NCI-H446 treated with DMSO at 0.1 percent for 48 hours (cell line): ENCODE measurements at regions not wholly inside any gene's neighbourhood (a gene's known extent, or its start where the extent isn't known, plus 50 kb on each side); places are given as distances from the start of the nearest gene placed in this dataset.

Experiments used
- DNase-seq: peaks from one replicate; lab custom pipeline; 2025; lab: John Stamatoyannopoulos, UW

DNA sequence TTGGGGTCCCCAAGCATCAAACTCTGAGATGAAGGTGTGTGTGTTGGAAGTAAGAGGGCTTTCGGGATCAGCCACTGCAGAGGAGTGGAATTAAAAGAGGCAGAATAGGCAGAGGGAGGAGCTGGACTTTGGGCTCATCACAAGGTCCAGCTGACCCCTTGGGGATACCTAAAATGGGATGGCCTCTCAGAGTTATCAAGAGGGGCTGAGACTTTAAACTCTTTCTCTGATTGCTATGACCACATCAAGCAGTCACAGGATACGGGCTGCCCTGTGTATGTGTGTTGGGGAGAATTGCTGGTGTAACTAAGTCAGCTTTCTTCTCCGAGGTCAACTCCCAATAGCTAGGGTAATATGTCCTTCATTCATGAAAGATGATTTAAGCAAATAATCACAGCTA, 127.7 kb upstream of the SLC14A2 start:
- DNase-seq: no peak

DNA sequence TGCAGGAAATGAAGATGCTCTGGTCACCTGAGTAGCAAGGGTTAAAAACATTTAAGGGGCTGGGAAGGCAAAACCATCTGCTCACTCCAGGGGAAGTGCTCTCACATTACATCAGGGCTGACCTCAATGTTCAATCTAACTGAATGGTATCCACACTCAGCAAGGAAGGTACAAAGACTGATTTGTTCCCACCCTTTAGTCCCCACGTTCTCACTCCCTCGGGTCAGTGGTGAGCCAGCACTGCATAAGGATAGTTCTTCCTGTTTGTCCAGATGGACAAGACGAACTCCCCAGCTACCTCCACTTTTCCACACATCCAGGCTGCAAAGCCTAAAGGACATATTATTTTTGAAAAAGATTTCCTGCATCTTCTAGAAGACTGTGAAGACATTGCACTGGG, 126.6 kb upstream of the SLC14A2 start:
- no peak for DNase-seq

DNA sequence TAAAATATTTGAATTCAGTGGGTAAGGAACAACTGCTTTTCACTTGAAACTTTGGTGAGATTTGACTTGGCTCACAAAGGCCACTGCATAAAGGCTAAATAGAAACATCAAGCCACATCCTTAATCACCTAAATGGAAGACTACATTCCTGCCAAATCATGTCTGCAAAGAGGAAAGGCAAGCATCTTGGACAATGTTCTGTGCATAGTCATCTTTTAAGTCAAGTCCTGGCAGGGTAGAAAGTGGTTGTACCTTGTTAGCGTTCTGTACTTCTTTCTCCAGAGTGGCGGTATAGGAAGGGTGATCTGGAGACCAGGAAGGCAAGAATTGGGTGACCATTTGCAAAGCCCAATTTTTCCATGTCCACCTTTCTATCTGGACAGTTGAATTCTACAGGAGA, 121.4 kb upstream of the SLC14A2 start:
- no peak for DNase-seq

DNA sequence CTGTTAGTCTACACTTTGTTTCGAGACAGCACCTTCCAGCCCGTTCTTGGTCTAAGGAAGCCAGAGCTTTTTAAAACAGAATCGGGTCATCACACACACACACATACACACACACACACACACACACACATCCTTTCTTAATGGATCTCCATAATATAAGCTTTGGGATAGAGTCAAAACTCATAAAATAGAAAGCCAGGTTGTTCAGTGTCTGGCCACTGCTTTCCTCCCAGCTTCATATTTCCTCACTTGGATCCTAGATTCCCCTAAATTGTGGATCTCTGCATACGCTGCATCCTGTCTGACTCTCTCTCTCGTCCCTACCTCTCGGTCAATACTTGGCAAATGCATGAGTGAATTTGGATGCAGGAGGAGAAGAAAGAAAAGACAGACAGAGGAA, 120.5 kb upstream of the SLC14A2 start:
- no peak for DNase-seq

DNA sequence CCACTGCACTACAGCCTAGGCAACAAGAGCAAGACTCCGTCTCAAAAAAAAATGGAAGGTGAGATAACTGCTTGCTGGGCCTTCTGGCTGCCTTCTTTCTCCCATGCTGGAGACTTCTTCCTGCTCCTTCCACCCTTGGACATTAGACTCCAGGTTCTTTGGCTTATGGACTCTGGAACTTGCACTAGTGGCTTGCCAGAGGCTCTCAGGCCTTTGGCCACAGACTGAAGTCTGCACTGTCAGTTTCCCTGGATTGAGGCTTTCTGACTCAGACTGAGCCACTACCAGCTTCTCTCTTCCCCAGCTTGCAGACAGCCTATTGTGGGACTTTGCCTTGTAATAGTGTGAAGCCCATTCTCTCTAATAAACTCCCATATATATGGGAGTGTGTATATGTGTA, 118.5 kb upstream of the SLC14A2 start:
- DNase-seq: no peak

DNA sequence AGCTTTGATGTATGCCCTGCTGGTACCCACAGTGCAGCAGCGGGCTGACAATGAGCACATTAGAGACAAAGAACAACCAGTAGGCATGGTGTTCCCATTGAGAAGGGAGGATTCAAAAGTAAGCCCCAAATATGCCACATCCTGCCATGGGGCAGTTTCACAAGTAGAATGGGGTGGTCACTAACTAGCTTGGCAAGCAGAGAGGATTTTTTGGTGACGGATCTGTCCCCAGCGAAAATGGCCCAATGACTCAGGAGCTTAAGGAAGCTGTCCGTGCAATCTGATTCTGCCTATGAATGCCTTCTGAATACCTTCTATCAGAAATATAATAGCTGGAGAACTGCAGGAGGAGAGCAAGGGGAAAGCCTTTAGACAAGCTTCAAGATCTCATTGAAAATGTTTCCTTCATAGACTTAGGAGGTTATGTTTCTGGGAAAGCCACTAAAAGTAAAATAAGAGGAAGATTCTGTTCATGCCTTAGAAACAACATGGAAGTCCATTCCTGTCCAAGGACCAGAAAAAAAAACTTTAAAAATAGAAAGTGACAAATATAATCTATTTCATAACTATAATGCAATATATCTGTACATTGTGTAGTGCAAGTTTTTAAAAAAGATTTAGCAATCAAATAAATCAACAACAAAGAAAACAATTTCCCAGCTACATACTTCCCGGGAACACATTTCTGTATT, 117.5 kb upstream of the SLC14A2 start:
- DNase-seq: no peak

DNA sequence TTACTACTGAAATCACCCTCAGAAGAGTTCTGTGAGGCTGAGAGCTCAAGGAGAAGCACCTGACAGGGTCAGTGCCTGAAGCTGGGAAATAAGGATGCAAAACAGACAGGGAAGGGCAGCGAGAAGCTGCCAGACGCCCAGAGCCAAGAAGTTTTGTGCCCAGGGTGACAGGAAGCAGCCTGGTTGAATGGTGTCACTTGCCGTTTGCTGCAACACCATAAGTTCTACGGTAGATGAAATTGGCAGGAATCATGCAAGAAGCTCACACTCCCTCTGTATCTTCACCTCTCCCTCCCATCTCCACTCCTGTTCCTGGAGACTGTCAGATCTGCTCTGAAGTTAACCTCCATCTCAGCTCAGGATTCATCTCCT, 117.0 kb upstream of the SLC14A2 start:
- no peak for DNase-seq

DNA sequence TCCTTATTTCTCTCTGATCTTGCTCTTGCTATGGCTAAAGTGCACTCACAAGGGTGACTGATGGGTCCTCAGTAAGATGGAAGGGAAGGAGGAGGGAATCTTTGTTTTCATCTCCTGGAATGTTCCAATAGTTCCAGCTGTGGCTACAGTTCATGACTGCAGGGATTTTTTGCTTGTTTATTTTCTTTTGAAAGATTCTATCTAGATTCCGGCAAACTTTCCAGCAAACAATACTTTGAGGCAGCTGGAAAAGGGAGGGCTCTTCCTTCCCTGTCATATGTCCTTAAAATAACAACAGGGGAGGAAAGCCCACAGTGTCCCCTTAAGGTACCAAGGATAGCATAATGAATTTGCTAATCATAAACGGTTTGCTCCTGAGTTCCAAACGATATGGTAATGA, 111.3 kb upstream of the SLC14A2 start:
- DNase-seq: no peak

DNA sequence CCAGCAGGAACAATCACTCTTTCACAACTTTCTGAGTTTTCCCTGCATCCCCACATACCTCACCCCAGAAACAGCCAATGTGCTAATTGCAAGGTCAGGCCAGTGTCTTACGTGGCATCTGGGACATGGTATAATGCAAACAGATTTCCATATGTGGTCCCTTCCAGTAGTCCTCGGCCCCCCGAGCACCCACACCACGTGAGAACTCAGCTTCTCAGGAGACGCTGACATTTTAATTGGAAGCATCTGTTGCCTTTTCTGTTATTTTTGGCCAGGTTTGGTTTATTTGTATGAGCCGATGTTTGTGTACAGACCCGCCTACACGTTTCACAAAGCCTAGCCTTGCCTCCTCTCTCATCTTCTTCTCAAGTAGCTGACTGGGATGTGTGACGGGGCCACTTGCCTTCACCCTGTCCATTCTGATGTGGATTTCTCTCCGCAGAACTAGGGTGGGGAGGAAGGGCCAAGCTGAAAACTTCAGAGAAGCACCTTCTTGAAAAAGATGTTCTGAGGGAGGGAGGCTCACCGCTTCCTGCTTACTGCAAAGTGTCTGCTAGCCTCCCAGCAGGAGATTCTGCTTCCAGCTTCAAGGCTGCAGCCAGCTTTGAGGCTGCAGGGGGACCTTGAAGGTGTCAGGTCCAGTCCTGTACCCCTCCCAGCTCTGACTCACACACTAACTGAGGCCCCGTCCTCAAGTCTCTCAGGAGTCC, 109.6 kb upstream of the SLC14A2 start:
- no peak for DNase-seq

DNA sequence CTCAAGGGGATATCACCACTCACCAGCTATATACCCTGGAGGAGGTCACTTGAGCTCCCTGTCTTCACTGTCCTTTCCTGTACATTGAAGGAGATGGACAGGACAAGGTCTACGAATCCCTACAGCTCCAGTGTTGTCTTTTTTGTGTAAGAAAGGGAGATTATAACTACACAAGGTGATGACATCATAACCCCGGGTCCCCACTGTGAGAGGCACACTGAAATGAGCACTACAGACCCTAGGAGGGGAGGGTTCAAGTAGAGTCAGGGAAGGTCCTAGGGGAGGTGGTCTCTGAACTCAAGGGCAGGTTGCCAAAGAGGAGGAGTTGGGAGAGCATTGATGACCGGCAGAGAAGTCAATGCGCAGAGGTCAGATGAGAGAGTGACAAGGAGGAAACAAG, 108.3 kb upstream of the SLC14A2 start:
- no peak for DNase-seq

DNA sequence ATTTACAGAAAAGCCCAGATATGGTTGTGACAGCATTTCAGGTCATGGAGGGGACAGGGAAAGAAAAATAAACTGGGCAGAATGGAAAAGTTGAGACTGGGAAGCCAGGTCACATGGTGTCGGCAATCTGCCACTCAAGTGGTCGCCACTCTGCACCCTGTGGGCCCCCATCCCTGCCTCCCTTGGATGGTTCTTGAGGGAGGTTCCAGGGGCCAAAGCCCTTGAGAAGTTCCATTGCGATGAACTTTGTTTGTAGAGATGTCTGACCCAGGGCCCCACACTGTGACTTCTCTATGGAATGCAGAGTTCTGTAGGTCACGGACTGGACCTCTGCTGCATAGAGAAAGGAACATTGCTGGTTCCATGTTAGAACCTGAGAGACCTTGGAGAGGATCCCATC, 105.7 kb upstream of the SLC14A2 start:
- no peak for DNase-seq

DNA sequence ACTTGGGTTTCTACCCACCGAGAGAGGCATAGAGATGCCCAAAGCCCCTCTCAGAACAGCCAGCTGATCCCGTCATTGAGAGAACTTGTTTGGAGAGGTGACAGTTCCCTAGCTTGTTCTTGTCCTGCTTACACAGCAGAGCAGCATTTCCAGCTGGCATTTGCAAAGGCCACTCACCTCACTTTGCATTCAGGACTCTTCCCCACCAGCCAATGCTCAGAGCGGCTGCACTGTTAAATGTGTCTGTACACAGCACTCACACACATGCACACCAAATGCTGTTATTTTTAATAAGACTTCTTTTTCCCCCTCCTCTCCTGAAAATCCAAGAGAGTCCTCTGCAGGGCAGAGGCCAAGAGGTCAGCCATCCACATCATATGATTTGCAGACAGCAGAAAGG, 104.6 kb upstream of the SLC14A2 start:
- no peak for DNase-seq

DNA sequence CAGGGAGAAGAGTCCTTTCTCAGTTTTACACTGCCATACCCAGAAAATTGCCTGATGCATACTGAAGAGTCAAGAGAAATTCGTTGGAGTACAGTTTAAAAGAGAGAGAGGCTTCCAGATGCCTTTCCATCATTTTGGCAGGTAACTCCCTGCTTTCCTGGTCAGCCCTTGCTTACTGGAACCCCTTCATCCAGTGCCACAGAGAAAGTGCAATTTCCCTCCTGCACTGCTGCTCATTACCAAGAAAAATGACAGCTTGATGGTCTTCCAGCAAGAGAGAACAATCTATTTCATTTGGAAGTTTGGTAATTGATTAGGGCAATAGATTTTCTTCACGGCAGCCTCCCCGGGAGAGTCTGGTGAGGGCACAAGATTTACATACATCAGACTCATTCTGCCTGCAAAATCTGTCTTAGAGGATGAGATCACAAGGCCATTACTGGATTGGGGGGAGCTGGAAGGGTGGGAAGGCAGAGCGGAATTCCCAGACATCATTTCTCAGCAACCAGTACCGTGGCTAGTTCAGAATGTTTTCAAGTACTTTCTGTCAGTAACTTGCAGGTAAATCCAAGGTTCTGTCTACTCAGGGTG, 102.8 kb upstream of the SLC14A2 start:
- no peak for DNase-seq

DNA sequence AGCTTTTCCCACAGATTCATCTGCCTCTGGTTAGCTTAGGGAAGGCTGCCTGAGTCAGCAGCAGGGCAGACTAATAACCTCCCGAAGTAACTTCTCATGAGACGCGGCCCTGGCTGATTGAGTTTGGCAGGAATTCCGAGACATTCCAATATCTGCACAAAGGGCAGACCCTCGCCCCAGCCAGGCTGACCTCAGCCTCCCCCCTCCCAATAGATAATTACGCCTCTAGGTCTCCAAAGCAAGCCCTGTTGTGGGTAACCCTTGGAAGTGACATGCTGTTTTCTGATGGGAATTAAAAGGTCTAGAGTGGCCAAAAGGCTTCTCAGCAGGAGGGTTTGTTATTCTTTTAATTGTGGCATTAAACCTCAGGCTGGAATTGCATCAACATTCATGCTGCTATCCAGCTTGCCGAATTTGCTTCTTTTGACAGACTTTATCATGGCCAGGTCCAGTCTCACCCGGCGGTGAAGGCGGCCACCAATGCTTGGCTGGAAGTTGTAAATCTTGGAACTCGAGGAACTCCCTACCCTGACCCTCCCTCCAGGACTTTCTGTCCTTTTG, 98.0 kb upstream of the SLC14A2 start:
- DNase-seq: no peak

DNA sequence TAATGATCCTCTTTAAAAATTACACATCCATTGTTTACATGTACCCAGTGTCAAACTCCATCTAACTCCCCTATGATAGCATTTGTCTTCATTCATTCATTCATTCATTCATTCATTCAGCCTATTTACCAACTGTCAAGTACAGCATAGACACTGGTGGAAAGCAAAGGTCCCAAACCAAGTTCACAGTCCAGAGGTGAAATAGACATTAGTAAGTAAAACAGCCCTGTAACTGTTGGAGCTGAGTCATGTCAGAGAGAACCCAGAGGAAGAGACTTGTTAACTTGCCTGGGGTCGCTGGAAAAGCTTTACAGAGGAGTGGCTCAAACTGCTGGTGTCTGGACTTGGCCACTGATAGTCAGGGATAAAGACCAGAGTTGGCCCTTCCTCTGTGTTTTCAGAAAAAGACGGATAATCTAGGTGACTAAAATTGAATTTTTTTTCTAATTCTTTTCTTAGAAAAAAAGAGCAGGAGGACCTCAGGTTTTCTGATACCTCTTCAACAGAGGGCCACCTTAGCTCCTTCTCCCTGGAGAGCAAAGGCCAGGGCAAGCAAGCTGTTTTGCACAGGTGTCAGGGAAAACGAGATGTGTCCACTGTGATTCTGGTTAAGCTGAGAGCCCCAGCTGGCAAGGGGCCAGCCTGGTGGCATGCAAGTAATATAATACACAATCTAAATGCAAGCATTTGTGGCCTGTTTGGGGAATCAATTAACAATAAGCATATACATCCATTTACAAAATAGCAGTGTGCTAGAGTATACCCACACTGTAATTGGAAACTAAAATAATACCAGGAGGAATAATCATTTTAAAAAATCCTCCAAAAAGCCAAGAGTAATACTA, 96.7 kb upstream of the SLC14A2 start:
- no peak for DNase-seq

DNA sequence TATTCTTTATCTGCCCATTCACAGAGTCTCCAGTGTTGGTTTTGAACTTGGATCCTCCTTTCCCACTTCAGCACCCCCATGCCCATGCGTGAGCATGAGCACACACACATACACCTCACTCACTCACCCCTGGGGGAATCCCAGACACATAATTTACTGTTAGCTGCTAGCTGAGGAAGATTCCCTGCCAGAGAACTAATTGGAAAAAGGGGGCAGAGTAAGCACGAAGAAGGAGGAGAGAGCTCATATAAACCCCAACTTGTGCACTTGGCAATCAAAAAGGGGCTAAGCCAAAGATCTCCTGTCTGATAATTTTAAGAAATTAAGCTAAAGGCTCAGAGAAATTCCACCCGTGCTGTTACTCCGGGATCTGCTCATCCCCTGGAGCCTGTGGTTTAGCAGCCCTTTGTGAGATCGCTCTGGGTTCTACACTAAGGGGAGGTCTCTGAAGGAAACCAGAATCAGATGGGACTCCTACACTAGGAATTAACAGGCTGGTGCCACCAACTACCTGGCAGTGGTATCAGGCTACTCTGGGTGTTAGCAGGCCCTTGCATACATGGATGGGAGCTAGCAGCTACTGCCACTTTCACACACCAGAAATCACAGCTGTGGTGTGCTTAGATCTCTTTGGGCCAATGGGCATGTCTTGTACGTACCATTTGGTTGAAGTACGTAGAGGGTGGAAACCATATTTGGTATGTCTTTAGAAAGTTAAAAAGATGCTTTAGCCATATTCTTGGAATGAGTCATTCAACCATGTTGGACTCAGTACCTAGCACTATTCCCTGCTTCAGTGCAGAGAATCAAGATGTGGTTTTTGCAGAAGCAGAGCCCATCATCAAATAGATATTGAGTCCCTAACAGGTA, 95.6 kb upstream of the SLC14A2 start:
- no peak for DNase-seq

DNA sequence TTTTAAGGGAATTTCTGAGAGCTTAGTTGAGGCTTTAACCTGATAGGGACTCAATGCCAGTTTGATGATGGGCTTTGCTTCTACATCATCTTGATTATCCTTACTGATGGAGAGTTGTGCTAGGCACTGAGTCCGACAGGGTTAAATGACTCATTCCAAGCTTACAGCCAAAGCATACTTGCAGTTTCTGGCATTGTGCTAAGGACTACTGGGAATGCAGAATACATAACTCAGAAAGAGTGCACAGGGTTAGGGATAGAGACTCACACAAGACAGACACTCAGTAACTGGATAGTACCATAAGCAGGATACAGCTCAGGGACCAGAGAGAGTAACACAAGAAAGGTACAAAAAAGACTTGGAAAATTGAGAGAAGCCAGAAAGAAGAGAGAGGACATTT, 94.1 kb upstream of the SLC14A2 start:
- DNase-seq: no peak

DNA sequence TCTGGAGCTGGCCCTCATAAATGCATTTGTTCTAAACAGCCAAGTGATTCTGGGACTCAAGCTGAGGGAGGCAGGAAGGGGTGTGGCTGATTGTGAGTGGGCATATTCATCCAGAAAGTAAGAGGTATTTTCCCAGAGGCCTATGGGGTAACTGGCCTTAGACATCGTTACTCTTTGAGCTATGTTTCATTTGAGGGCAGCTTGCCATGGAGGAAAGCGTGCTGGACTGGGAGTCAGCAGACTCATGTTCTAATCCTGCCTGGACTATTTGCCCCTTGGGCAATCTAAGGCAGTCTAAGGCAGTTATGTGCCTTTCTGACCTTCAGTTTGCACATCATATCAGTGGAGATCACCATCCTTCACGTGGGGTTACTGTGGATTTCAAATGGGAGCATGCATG, 93.5 kb upstream of the SLC14A2 start:
- DNase-seq: no peak

DNA sequence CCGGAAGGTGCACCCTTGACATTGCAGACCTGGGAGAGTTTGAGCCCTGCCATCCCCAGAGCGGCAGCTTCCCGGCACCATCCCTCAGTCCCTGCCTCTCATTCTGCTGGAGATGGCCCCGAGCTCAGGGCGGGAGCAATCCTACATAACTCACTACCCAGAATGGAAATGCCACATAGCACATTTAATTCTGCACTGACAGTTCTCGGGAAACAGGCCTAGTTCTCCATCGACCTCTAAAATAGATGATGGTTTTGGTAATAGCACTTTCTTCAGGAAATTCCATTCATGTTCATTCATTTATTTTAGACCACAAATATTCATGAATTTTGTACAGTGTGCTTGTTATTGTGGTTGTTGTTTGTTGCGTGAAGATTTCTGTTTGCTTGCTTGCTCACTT, 92.9 kb upstream of the SLC14A2 start:
- no peak for DNase-seq

DNA sequence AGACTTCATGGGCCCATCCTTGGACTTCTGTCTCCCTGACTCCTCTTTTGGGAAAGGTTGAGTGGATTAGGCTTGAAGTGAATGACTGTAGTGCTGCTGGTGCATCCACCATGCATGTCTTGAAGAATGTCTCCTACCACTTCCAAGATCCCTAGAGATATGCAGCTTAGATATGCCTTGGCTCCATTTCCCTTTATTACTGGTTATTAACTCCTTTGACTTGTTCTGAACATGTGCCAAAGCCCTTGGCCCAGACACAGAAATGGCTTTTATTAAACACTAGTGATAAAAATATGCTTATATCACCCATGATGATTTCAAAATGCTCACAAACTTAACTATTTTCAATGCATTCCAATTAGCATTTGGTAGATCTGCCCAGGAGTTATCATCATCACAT, 90.0 kb upstream of the SLC14A2 start:
- no peak for DNase-seq

DNA sequence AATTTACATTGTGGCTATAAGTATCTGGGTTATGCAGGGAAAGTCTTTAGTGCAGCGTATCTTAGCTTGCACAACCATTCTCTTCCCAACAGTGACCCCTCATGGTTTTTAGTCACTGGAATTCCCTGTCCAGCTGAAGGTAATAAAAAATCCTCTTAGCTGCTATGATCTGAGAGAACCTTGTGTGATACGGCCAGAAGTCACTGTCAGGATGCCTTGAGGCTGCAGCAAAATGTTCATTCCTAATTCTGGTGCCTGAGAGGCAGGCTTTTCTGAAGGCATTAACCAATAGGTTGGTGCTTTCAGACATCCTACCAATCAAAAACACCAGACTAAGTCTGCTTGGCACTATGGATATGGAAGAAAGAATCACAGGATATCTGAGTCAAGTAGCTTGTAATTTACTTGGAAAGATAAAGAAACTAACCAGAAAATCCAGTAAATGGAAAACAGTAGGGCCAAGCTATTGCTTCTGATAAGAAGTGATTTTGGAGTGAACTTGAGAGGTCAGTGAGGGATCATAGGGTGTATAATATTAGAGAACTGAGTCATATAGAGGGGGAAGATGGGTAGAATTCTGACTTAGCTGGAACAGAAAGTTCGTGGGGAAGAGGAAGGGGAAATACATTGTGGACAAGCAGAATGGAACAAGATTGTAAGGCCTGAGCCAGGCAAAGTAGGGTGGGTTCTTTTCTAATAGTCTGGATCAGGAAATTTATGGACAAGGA, 89.0 kb upstream of the SLC14A2 start:
- DNase-seq: no peak
